Smooth muscle cell (in vitro differentiated cells): ENCODE measurements at regions not wholly inside any gene's neighbourhood (a gene's known extent, or its start where the extent isn't known, plus 50 kb on each side); places are given as distances from the start of the nearest gene placed in this dataset.

ENCODE experiments used
- DNase-seq: peaks from one replicate; lab custom pipeline; 2025; ENCODE audit not compliant: unreplicated experiment; lab: John Stamatoyannopoulos, UW
- H2AFZ ChIP-seq: fragments of 200-600 bp; sonication (generic); 2 replicates; pipeline ENCODE4 v1.6.0; 2016; ENCODE audit warnings: antibody characterized with exemption, low read depth, mild to moderate bottlenecking
- H3F3A ChIP-seq: fragments of 200-600 bp; sonication (generic); 2 replicates; pipeline ENCODE4 v1.6.0; 2017; ENCODE audit warnings: antibody characterized with exemption, low read depth
- H3K27ac ChIP-seq: fragments of 200-600 bp; sonication (generic); 2 replicates; pipeline ENCODE4 v1.5.1; 2016; ENCODE audit warnings: low read depth, mild to moderate bottlenecking
- H3K27me3 ChIP-seq: fragments of 200-600 bp; sonication (generic); 2 replicates; pipeline ENCODE4 v1.6.1; 2016; ENCODE audit warnings: low read depth, mild to moderate bottlenecking
- H3K36me3 ChIP-seq: fragments of 200-600 bp; sonication (generic); 2 replicates; pipeline ENCODE4 v1.5.1; 2016; ENCODE audit warnings: low read depth
- H3K4me1 ChIP-seq: fragments of 200-600 bp; sonication (generic); 2 replicates; pipeline ENCODE4 v1.5.1; 2016; ENCODE audit warnings: low read depth
- H3K4me2 ChIP-seq: fragments of 200-600 bp; sonication (generic); 2 replicates; pipeline ENCODE4 v1.6.0; 2016; ENCODE audit warnings: mild to moderate bottlenecking
- H3K4me3 ChIP-seq: fragments of 200-600 bp; sonication (generic); 2 replicates; pipeline ENCODE4 v1.5.1; 2016; ENCODE audit warnings: mild to moderate bottlenecking
- H3K79me2 ChIP-seq: fragments of 200-600 bp; sonication (generic); 2 replicates; pipeline ENCODE4 v1.6.0; 2016; ENCODE audit warnings: low read depth, mild to moderate bottlenecking
- H3K9ac ChIP-seq: fragments of 200-600 bp; sonication (generic); 2 replicates; pipeline ENCODE4 v1.6.0; 2016; ENCODE audit warnings: low read depth
- H3K9me3 ChIP-seq: fragments of 200-600 bp; sonication (generic); replicated peaks from 2 replicates; pipeline ENCODE4 v1.5.1; 2016; ENCODE audit warnings: low read depth
- H4K20me1 ChIP-seq: fragments of 200-600 bp; sonication (generic); 2 replicates; pipeline ENCODE4 v1.6.0; 2016; ENCODE audit warnings: low read depth
- CTCF ChIP-seq: fragments of 200-600 bp; sonication (generic); IDR thresholded peaks from 2 replicates; pipeline ENCODE4 v1.5.1; 2017; ENCODE audit warnings: borderline replicate concordance, mild to moderate bottlenecking, antibody characterized with exemption; ENCODE audit not compliant: insufficient read depth, poor library complexity, severe bottlenecking
- WGBS: methylation state at CpG from one replicate; pipeline ENCODE4 v1.1.7; 2016; ENCODE audit warnings: low lambda C conversion rate; 5-methylcytosine and 5-hydroxymethylcytosine counted together

DNA sequence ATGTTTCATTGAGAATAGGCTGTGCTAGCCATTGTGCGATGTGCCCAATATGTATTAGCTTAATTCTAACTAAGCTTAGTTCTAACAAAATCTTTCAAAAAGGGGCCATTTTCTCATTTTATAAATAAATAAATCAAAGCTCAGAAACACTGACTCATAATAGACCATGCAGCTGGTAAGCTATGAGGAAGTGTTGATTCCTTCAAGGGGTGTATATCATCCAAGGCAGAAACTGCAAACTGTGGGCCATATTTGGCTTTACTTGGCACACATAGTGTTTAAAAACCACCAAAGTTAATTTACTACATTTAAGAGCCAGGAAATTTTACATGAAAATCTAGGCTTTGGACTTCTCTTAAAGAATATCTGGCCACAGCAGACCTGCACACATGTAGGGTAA, 136.5 kb downstream of the ZNF621 start:
- Histone ChIP-seq H3K36me3 (no peaks in the 10 kb centered on the region), H3K27ac (no peak overlapping the region), H4K20me1 (no peaks in the 10 kb centered on the region), H3K9me3 (no peaks in the 10 kb centered on the region), H3K4me1 (no peaks in the 10 kb centered on the region), H3F3A (no peaks in the 10 kb centered on the region), H3K27me3 (no peaks in the 10 kb centered on the region), H2AFZ (no peak overlapping the region), H3K4me2 (no peak overlapping the region), H3K4me3 (no peak overlapping the region), H3K9ac (no peak overlapping the region), H3K79me2 (no peaks in the 10 kb centered on the region)
- WGBS, result 100% methylated on average over 1 of the region's 1 CpG
- no peak for TF ChIP-seq CTCF
- no peak for DNase-seq

GRCh38 chr3:40663280-40663679, 138.5 kb downstream of the ZNF621 start:
- H3K4me1 ChIP-seq, result no peaks in the 10 kb centered on the region
- H3F3A ChIP-seq, result no peaks in the 10 kb centered on the region
- no peak for DNase-seq
- no peak for TF ChIP-seq CTCF
- no peak overlapping the region for H3K9ac ChIP-seq
- H3K4me3 ChIP-seq, result no peak overlapping the region
- H3K79me2 ChIP-seq, result no peaks in the 10 kb centered on the region
- 53% methylated on average over 6 of the region's 6 CpGs for WGBS
- no peak overlapping the region for H3K4me2 ChIP-seq
- no peaks in the 10 kb centered on the region for H3K9me3 ChIP-seq
- H3K27me3 ChIP-seq, result no peaks in the 10 kb centered on the region
- peak overlapping the region; percentile 77 for H2AFZ ChIP-seq
- no peaks in the 10 kb centered on the region for H3K36me3 ChIP-seq
- H4K20me1 ChIP-seq, result no peaks in the 10 kb centered on the region
- H3K27ac ChIP-seq, result no peak overlapping the region

DNA sequence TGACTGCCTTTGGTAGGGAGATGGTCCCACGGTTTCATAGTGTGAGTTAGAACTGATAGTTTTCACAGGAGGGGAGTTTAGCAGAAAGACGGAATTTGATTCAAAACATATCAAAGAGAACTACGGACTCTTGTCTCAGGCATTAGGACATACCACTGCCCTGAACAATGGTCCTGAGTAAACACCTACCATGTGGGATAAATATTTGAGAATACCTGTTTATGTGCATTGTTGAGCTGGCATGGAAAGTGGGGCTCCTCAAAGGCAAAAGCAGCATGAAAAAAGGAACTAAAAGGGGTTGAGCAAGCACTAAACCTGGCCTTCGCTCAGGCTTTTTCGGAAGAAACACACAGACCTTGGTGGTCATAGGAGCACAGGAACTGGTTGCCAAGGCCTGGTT, 144.4 kb downstream of the ZNF621 start:
- H3K9me3 ChIP-seq, result no peaks in the 10 kb centered on the region
- no peaks in the 10 kb centered on the region for H4K20me1 ChIP-seq
- no peak overlapping the region for H3K4me2 ChIP-seq
- no peak overlapping the region for H3K9ac ChIP-seq
- H3K36me3 ChIP-seq, result no peaks in the 10 kb centered on the region
- no peak for DNase-seq
- no peaks in the 10 kb centered on the region for H3K79me2 ChIP-seq
- H2AFZ ChIP-seq, result no peak overlapping the region
- H3F3A ChIP-seq, result no peaks in the 10 kb centered on the region
- TF ChIP-seq CTCF, result no peak
- no peak overlapping the region for H3K27ac ChIP-seq
- no peak overlapping the region for H3K4me3 ChIP-seq
- no peaks in the 10 kb centered on the region for H3K4me1 ChIP-seq
- WGBS, result 96% methylated on average over 5 of the region's 5 CpGs
- no peaks in the 10 kb centered on the region for H3K27me3 ChIP-seq

DNA sequence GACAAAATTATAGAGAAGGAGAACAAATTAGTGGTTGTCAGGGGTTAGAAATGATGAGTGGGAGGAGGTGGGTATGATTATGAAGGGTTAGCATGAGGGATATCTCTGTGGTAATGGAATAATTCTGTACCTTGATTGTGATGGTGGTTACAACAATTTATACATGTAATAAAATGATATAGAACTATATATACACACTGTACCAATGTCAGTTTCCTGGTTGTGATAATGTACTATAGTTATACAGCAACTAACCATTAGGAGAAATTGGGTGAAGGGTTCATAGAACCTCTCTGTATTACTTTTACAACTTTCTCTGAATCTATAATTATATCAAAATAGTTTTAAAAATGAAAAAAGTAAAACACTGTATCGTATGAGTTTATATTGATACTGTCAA, 148.1 kb downstream of the ZNF621 start:
- H3K27ac ChIP-seq, result no peak overlapping the region
- no peak overlapping the region for H3K4me2 ChIP-seq
- H3K36me3 ChIP-seq, result no peaks in the 10 kb centered on the region
- no peak for TF ChIP-seq CTCF
- no peak overlapping the region for H2AFZ ChIP-seq
- DNase-seq, result no peak
- no peaks in the 10 kb centered on the region for H3K9me3 ChIP-seq
- H3K9ac ChIP-seq, result no peak overlapping the region
- 100% methylated on average over 1 of the region's 1 CpG for WGBS
- no peak overlapping the region for H3K4me3 ChIP-seq
- peaks cover 11% of the 10 kb centered on the region for H3K4me1 ChIP-seq
- H4K20me1 ChIP-seq, result no peaks in the 10 kb centered on the region
- no peaks in the 10 kb centered on the region for H3F3A ChIP-seq
- H3K27me3 ChIP-seq, result no peaks in the 10 kb centered on the region
- no peaks in the 10 kb centered on the region for H3K79me2 ChIP-seq
